Peyer's patch (tissue), 4 donors: ENCODE measurements at regions not wholly inside any gene's neighbourhood (a gene's known extent, or its start where the extent isn't known, plus 50 kb on each side); places are given as distances from the start of the nearest gene placed in this dataset.

ENCODE experiments used
- POLR2A ChIP-seq, 2 donors: fragments of 450-650 bp; IDR thresholded peaks; one replicate each; pipeline ENCODE4 v1.5.1; 2017; ENCODE audit warnings: antibody characterized with exemption in 2 of 2, mild to moderate bottlenecking in 2 of 2, moderate library complexity in 2 of 2
- TF ChIP-seq, protein P1 (sequence below), 6 experiments: fragments of 450-650 bp in 4 of 6; fragments of 200-600 bp in 2 of 6; sonication (generic) in 1 of 6; IDR thresholded peaks; one replicate each; pipeline ENCODE4 v1.5.1; 2017 to 2019; ENCODE audit warnings: antibody characterized with exemption in 6 of 6, mild to moderate bottlenecking in 3 of 6, moderate library complexity in 1 of 6

DNA sequence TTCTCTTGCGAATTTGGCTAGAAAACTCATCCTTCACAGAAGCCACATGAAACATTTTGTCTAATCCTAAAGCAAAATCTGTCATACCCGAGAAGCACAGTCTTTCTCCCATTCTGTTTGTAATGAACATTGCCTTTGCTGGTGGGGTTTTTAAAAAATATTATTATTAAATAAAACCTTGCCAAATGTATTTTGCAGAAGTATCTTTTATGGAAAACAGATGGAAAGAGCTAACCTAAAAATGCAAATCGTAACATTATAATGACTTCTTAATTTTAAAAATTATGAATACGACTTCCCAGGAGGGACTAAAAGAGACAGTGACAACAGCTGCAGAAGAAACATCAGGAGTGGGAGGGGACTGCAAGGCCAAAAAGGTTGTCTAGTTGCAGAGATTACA, 246.3 kb upstream of the TAS2R1 start:
- TF ChIP-seq, protein P1, sequence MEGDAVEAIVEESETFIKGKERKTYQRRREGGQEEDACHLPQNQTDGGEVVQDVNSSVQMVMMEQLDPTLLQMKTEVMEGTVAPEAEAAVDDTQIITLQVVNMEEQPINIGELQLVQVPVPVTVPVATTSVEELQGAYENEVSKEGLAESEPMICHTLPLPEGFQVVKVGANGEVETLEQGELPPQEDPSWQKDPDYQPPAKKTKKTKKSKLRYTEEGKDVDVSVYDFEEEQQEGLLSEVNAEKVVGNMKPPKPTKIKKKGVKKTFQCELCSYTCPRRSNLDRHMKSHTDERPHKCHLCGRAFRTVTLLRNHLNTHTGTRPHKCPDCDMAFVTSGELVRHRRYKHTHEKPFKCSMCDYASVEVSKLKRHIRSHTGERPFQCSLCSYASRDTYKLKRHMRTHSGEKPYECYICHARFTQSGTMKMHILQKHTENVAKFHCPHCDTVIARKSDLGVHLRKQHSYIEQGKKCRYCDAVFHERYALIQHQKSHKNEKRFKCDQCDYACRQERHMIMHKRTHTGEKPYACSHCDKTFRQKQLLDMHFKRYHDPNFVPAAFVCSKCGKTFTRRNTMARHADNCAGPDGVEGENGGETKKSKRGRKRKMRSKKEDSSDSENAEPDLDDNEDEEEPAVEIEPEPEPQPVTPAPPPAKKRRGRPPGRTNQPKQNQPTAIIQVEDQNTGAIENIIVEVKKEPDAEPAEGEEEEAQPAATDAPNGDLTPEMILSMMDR (IDR thresholded peaks at IDR 0.05): no peak
- TF ChIP-seq POLR2A (IDR thresholded peaks at IDR 0.05): no peak
